ENCODE measurements at regions not wholly inside any gene's neighbourhood (a gene's known extent, or its start where the extent isn't known, plus 50 kb on each side); places are given as distances from the start of the nearest gene placed in this dataset.

- no peak for DNase-seq
- Histone ChIP-seq H3K4me1 (peaks cover 0 to 38% (median 18%) of the 10 kb centered on the region in 6 donors), H3K9me3 (no peaks in the 10 kb centered on the region), H3K36me3 (no peaks in the 10 kb centered on the region), H3K27me3 (replicated peaks in 1 of 7) (no peaks in the 10 kb centered on the region), H3K4me3 (no peak overlapping the region), H3K27ac (no peak overlapping the region)
- 82 to 98% (median 88%) methylated on average over 1 of the region's 1 CpG for WGBS, 5 donors
- intact Hi-C loops (cut with DNase I; ENCODE audit: low total_unique reads) = no loop called here
- TF ChIP-seq POLR2AphosphoS5 (IDR thresholded peaks at IDR 0.05) (no peak), POLR2A (IDR thresholded peaks at IDR 0.05) (no peak), CTCF (IDR thresholded peaks at IDR 0.05 in 8 of 11, conservative IDR thresholded peaks at IDR 0.05 in 3 of 11) (no peak)
These were observed 589.7 kb upstream of the KCNMB2 start for GRCh38 chr3:177946497-177946896.

GRCh38 chr3:177946936-177947335 is 589.3 kb upstream of the KCNMB2 start:
- Histone ChIP-seq H3K9me3 (no peaks in the 10 kb centered on the region), H3K4me1 (peaks cover 0 to 38% (median 18%) of the 10 kb centered on the region in 6 donors), H3K27ac (no peak overlapping the region), H3K27me3 (replicated peaks in 1 of 7) (no peaks in the 10 kb centered on the region), H3K36me3 (no peaks in the 10 kb centered on the region), H3K4me3 (no peak overlapping the region)
- TF ChIP-seq POLR2A (IDR thresholded peaks at IDR 0.05) (no peak), CTCF (IDR thresholded peaks at IDR 0.05 in 8 of 11, conservative IDR thresholded peaks at IDR 0.05 in 3 of 11) (no peak), POLR2AphosphoS5 (IDR thresholded peaks at IDR 0.05) (no peak)
- no peak for DNase-seq
- intact Hi-C loops (cut with DNase I; ENCODE audit: low total_unique reads) = no loop called here
- WGBS, 5 donors = 75 to 86% (median 77%) methylated on average over 3 of the region's 3 CpGs

DNA sequence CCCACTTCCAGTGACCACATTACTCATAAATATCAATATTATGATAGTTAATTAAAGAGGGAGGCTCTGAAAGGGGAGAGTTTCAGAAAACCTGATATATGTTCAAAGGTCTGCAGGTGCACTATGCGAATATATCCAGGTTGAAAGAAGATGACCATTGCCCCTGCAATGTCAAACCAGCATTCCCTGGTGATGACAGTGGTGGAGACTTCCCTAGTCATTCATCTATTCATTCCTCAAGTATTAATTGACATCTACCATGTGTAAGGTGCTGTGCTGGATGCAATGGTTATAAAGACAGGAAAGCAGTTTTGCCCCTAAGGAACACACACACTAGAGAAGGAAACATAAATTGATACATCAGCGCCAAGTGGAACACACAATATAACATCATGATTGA is 588.3 kb upstream of the KCNMB2 start:
- no peak for DNase-seq
- Histone ChIP-seq H3K4me3 (no peak overlapping the region), H3K4me1 (peaks cover 0 to 38% (median 18%) of the 10 kb centered on the region in 6 donors), H3K36me3 (no peaks in the 10 kb centered on the region), H3K27ac (no peak overlapping the region), H3K9me3 (no peaks in the 10 kb centered on the region), H3K27me3 (replicated peaks in 1 of 7) (no peaks in the 10 kb centered on the region)
- intact Hi-C loops (cut with DNase I; ENCODE audit: low total_unique reads) = no loop called here
- no peak for TF ChIP-seq CTCF (IDR thresholded peaks at IDR 0.05 in 8 of 11, conservative IDR thresholded peaks at IDR 0.05 in 3 of 11)
- no peak for TF ChIP-seq POLR2AphosphoS5 (IDR thresholded peaks at IDR 0.05)
- no peak for TF ChIP-seq POLR2A (IDR thresholded peaks at IDR 0.05)
- 96 to 98% (median 97%) methylated on average over 2 of the region's 2 CpGs for WGBS, 5 donors

GRCh38 chr3:177948716-177949425 is 587.4 kb upstream of the KCNMB2 start:
- H3K27me3 ChIP-seq (replicated peaks in 1 of 7) = no peaks in the 10 kb centered on the region
- 81 to 89% (median 87%) methylated on average over 4 of the region's 4 CpGs for WGBS, 5 donors
- H3K27ac ChIP-seq = no peak overlapping the region

More at GRCh38 chr3:177948716-177949425, 587.4 kb upstream of the KCNMB2 start:
- intact Hi-C loops (cut with DNase I; ENCODE audit: low total_unique reads) = no loop called here
- Histone ChIP-seq H3K4me1 (peaks cover 0 to 30% (median 15%) of the 10 kb centered on the region in 6 donors), H3K9me3 (no peaks in the 10 kb centered on the region), H3K4me3 (no peak overlapping the region), H3K36me3 (no peaks in the 10 kb centered on the region)
- DNase-seq = no peak
- TF ChIP-seq POLR2A (IDR thresholded peaks at IDR 0.05) (no peak), CTCF (IDR thresholded peaks at IDR 0.05 in 8 of 11, conservative IDR thresholded peaks at IDR 0.05 in 3 of 11) (no peak), POLR2AphosphoS5 (IDR thresholded peaks at IDR 0.05) (no peak)

Data from spleen (tissue), 11 donors.